ENCODE measurements at regions not wholly inside any gene's neighbourhood (a gene's known extent, or its start where the extent isn't known, plus 50 kb on each side); places are given as distances from the start of the nearest gene placed in this dataset.

DNA sequence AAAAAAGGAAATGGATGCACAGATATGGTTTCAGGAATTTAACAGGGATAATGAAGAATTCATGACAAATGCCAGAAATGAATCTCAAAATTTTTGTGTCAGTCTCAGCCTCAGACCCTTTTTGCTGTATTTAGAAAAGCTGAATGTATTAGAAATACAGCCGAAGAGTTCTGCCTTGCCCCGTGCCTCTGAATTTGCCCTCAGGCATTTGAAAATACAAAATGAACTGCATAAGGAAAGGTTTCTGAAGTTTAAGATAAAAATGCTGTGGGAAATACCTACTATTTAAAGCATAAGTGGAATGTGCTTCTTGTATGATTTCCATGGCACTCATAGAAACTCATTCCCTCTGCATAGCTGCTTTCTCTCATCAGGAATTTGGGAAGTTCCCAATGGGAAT, 1580.6 kb downstream of the DPP10 start:
- TF ChIP-seq, protein P1, sequence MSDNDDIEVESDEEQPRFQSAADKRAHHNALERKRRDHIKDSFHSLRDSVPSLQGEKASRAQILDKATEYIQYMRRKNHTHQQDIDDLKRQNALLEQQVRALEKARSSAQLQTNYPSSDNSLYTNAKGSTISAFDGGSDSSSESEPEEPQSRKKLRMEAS (IDR thresholded peaks at IDR 0.05): no peak
- TF ChIP-seq, protein P2, sequence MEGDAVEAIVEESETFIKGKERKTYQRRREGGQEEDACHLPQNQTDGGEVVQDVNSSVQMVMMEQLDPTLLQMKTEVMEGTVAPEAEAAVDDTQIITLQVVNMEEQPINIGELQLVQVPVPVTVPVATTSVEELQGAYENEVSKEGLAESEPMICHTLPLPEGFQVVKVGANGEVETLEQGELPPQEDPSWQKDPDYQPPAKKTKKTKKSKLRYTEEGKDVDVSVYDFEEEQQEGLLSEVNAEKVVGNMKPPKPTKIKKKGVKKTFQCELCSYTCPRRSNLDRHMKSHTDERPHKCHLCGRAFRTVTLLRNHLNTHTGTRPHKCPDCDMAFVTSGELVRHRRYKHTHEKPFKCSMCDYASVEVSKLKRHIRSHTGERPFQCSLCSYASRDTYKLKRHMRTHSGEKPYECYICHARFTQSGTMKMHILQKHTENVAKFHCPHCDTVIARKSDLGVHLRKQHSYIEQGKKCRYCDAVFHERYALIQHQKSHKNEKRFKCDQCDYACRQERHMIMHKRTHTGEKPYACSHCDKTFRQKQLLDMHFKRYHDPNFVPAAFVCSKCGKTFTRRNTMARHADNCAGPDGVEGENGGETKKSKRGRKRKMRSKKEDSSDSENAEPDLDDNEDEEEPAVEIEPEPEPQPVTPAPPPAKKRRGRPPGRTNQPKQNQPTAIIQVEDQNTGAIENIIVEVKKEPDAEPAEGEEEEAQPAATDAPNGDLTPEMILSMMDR (IDR thresholded peaks at IDR 0.05; ENCODE audit: low read depth, low read length, missing input control): no peak
- no peak for TF ChIP-seq JUND (IDR thresholded peaks at IDR 0.05)
